Effector CD4-positive, alpha-beta T cell (primary cell): ENCODE measurements at regions not wholly inside any gene's neighbourhood (a gene's known extent, or its start where the extent isn't known, plus 50 kb on each side); places are given as distances from the start of the nearest gene placed in this dataset.
"Not testable (repeated sequence)": the region's sequence is repeated elsewhere in the genome, so short reads cannot be mapped to it uniquely, and the experiment has no call there.

Experiments
- DNase-seq: peaks from one replicate; pipeline ENCODE4 v3.0.0-alpha.2; 2020

GRCh38 chr20:30397111-30397510 is 860.4 kb upstream of the DEFB115 start:
- not testable (repeated sequence) for DNase-seq

DNA sequence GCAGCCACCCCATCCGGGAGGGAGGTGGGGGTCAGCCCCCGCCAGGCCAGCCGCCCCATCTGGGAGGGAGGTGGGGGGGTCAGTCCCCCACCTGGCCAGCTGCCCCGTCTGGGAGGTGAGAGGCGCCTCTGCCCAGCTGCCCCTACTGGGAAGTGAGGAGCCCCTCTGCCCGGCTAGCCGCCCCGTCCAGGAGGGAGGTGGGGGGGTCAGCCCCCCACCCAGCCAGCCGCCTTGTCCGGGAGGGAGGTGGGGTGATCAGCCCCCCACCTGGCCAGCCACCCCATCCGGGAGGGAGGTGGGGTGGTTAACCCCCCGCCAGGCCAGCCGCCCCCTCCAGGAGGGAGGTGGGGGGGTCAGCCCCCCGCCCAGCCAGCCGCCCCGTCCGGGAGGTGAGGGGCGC is 852.4 kb upstream of the DEFB115 start:
- DNase-seq, result not testable (repeated sequence)

DNA sequence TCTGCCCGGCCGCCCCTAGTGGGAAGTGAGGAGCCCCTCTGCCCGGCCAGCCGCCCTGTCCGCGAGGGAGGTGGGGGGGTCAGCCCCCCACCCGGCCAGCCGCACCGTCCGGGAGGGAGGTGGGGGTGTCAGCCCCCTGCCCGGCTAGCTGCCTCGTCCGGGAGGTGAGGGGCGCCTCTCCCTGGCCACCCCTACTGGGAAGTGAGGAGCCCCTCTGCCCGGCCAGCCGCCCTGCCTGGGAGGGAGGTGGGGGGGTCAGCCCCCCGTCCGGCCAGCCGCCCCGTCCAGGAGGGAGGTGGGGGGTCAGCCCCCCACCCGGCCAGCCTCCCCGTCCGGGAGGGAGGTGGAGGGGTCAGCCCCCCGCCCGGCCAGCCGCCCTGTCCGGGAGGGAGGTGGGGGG is 851.9 kb upstream of the DEFB115 start:
- DNase-seq, result not testable (repeated sequence)

DNA sequence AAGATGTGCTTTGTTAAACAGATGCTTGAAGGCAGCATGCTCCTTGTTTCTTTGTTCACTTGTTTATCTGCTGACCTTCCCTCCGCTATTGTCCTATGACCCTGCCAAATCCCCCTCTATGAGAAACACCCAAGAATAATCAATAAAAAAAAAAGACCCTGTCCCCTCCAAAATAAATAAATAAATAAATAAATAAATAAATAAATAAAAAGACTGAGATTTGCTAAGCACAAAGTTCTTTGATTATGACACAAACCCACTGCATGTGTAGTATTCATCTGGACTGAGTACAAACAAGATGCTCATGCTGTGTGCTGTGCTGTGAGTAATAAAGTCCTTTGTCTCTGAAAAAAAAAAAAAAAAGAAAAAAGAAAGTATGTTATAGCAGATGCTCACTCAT is 851.1 kb upstream of the DEFB115 start:
- not testable (repeated sequence) for DNase-seq

- DNase-seq, result no peak
Measured at GRCh38 chr20:30412972-30413371, 844.5 kb upstream of the DEFB115 start.

DNA sequence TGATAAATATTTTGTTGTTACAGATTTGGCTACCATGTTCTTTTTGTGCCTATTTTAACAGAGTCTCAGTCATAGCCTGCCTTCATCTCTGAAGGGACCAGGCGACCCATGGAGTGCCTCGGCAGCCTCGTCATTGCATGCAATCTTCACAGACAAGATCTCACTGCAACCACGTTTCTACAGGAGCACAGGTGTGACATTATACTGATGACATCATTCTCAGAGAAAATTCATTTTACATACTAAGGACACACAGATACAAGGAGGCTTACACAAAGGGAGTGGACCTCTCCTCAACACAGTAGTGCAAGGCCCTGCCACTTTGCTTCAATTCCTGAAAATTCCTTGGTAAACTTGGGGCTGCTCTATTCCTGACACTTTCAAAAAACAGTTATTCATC is 840.1 kb upstream of the DEFB115 start:
- not testable (repeated sequence) for DNase-seq

- DNase-seq, result not testable (repeated sequence)
Measured at GRCh38 chr20:30418378-30418777, 839.1 kb upstream of the DEFB115 start.

GRCh38 chr20:30419466-30419865 is 838.0 kb upstream of the DEFB115 start:
- DNase-seq, result no peak

DNA sequence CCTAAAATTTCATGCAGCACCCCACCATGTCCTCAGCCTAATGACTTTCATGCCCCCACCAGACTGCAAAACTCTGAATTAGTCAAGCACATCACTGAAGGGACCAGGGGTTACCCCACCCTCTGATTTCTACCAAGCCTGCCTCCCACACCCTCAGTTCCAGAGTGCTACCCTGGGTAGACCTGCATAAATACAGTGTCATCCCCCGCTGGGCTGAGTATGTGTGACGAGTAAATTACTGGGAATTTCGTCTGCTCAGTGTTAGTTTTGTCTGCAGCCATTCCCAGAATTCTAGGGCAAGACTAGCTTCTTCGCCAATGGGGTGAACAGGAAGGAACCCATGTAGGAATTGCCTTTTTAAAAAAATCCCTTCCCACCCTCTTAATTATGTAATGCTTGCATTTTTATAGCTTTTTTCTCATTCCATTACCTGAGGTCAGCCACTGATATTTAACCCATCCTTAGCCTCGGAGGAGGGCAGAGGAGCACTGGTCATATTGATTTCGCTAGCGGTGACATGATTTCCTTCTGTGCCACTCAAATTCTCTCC is 837.5 kb upstream of the DEFB115 start:
- DNase-seq, result not testable (repeated sequence)
